AG09309 (cell line): ENCODE measurements at regions not wholly inside any gene's neighbourhood (a gene's known extent, or its start where the extent isn't known, plus 50 kb on each side); places are given as distances from the start of the nearest gene placed in this dataset.
"Not testable (repeated sequence)": the region's sequence is repeated elsewhere in the genome, so short reads cannot be mapped to it uniquely, and the experiment has no call there.

Experiments used
- DNase-seq: peaks from one replicate; pipeline ENCODE4 v3.0.0-alpha.2; 2010; ENCODE audit warnings: low read depth
- H3K4me3 ChIP-seq: 2 replicates; pipeline ENCODE4 v1.5.1; 2011; ENCODE audit warnings: mild to moderate bottlenecking, low read depth, low read length, moderate library complexity; ENCODE audit not compliant: control insufficient read depth
- TF ChIP-seq, protein P1 (sequence below): IDR thresholded peaks from 2 replicates; pipeline ENCODE4 v1.5.1; 2011; ENCODE audit warnings: mild to moderate bottlenecking, low read depth, low read length, inconsistent platforms; ENCODE audit not compliant: insufficient read depth, control insufficient read depth; ENCODE audit errors: missing control alignments

DNA sequence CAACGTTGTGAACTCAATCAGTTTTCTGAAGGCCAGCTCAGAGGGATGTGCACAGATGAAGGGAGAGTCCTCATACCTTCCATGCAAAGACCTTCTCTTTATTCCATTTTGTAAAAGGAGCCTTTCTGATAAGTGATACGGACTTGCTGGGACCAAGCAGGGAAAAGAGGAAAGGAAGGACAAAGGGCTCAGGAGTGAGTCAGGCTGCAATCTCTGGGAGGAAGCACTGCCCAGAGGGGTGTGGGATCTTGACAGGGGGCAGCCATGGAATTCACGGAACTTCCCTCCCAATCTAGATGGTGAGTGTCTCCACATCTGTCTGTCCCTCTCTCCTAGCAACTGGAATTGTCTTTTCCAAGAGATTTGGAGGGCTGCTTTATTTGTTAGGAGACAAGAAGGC is 281.4 kb upstream of the CELF4 start:
- TF ChIP-seq, protein P1, sequence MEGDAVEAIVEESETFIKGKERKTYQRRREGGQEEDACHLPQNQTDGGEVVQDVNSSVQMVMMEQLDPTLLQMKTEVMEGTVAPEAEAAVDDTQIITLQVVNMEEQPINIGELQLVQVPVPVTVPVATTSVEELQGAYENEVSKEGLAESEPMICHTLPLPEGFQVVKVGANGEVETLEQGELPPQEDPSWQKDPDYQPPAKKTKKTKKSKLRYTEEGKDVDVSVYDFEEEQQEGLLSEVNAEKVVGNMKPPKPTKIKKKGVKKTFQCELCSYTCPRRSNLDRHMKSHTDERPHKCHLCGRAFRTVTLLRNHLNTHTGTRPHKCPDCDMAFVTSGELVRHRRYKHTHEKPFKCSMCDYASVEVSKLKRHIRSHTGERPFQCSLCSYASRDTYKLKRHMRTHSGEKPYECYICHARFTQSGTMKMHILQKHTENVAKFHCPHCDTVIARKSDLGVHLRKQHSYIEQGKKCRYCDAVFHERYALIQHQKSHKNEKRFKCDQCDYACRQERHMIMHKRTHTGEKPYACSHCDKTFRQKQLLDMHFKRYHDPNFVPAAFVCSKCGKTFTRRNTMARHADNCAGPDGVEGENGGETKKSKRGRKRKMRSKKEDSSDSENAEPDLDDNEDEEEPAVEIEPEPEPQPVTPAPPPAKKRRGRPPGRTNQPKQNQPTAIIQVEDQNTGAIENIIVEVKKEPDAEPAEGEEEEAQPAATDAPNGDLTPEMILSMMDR: no peak
- no peak for DNase-seq
- H3K4me3 ChIP-seq: no peak overlapping the region

DNA sequence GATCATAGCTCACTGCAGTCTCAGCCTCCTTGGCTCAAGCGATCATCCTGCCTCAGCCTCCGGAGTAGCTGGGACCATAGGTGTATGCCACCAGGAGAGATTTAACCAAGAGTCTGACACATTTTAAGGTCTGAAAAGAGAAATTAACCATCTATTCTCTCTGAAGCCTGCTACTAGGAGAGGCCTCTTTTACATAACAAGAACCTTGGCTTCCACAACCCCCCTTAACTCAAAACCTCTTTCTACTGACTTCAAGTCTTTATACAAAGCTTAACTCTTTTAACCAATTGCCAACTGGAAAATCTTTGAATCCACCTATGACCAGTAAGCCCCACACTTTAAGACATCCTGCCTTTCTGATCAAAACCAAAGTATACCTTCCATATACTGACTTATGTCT is 279.9 kb upstream of the CELF4 start:
- DNase-seq: no peak
- TF ChIP-seq, protein P1: no peak
- no peak overlapping the region for H3K4me3 ChIP-seq

DNA sequence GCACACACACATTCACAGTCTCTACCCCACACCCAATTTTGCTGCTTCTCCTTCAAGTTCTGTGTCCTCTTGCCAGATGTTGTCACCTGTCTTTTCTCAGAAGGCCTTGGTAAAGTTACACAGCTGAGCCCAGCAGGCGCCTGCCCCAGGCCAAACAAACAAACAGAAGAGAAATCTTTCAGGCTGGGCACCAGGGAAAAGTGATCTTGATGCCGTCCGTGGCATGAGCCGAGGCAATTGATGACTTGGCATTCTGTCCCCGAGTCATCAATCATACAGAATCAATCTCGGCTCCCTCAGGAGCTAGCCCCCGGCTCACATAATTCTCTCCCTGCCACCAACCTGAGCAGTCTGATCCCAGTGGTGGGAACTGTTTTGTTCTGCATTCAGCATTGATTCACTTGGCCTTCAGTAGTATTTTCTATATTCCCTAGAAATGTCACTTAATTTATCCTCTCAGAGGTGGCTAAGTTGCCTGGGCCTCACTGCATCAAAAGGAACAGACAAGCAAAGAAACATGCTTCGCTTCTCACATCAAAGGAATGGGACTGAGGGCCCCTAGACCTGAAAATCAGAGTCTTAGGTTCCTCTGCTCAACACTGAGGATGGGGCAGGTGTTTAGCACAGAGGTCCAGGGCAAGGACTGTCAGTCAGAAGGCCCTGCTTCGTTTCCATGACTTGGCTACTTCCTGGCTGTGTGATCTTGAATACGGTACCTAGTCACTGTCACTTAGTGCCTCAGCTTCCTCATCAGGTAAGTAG is 278.8 kb upstream of the CELF4 start:
- no peak for DNase-seq
- TF ChIP-seq, protein P1: no peak
- no peak overlapping the region for H3K4me3 ChIP-seq

DNA sequence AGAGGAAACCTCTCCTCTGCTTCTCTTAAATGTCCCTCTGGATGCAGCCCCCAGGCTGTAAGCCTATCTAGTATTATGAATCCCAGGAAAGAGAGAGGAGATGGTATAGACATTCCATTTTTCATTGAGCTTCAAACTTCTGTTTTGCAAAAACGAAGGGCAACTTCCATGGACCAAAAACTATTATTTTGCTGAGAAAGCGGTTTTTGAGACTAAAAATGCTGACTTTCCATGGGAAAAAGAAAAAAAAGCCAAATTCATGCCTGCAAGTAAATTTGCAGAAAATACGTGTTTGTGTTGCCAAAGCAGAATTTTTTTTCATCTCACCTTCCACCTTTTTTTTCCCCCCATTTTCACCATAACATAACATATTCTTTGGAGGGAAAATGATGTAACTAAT is 272.5 kb upstream of the CELF4 start:
- TF ChIP-seq, protein P1: no peak
- no peak overlapping the region for H3K4me3 ChIP-seq
- no peak for DNase-seq

DNA sequence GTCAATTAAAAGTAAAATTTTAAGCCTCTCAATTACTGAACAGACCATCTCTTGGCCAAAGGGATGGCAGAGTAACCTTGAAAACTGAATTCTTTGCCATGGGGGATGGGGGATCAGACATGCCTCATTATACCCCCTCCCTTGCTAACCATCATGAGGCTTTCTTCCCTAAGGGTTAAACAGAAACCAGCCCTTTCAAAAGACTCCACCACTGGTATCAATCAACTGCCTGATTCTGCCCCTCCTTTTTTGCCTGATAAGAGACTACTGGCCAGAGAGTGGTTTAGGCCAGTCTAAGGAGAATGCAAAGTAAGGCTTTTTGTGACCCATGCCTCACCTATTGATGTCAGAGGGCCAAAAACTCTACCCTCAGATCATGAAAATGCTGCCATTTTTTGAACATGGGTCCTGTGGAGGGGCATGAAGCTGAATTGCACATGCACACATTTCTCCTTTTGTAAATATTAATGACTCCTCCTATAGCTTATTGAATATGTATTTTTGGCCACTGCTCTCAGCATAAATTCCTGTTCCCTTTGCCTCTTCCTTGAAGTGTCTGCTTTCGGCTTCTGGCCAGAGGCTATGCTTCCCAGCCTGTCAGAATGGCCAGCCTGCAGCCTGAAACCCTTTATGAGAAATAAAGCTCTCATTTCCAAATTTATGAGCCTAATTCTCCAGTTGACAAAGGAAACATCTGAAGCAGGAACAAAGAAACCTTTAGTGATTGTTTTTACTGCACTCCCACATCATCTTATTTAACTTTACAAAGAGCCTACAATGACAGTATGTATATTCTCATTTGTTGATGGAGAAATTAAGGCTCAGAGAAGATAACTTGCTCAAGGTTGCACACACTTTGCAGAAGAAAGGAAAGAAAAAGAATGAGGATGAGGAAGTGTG is 270.7 kb upstream of the CELF4 start:
- TF ChIP-seq, protein P1: no peak
- no peak for DNase-seq
- H3K4me3 ChIP-seq: no peak overlapping the region

DNA sequence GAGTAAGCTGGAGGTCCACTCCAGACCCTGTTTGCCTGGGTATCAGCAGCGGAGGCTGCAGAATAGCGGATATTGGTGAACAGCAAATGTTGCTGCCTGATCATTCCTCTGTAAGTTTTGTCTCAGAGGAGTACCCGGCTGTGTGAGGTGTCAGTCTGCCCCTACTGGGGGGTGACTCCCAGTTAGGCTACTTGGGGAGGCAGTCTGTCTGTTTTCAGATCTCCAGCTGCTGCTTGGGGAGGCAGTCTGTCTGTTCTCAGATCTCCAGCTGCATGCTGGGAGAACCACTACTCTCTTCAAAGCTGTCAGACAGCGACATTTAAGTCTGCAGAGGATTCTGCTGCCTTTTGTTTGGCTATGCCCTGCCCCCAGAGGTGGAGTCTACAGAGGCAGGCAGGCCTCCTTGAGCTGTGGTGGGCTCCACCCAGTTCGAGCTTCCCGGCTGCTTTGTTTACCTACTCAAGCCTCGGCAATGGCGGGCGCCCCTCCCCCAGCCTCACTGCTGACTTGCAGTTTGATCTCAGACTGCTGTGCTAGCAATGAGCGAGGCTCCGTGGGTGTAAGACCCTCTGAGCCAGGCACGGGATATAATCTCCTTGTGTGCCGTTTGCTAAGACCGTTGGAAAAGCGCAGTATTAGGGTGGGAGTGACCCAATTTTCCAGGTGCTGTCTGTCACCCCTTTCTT is 266.6 kb upstream of the CELF4 start:
- not testable (repeated sequence) for DNase-seq, H3K4me3 ChIP-seq
